Mesothelial cell of epicardium (in vitro differentiated cells): ENCODE measurements at regions not wholly inside any gene's neighbourhood (a gene's known extent, or its start where the extent isn't known, plus 50 kb on each side); places are given as distances from the start of the nearest gene placed in this dataset.

ENCODE experiments used
- DNase-seq, 2 experiments: peaks; one replicate each; pipeline ENCODE4 v3.0.0; 2021; ENCODE audit warnings: low spot score in 2 of 2; ENCODE audit not compliant: unreplicated experiment in 2 of 2
- H3K27ac Mint-ChIP-seq: 2 replicates; pipeline ENCODE4 v1.8.0; 2021; ENCODE audit warnings: mixed read lengths
- H3K27me3 Mint-ChIP-seq: 2 replicates; pipeline ENCODE4 v1.8.0; 2021; ENCODE audit warnings: low read depth, mixed read lengths
- H3K36me3 Mint-ChIP-seq: 2 replicates; pipeline ENCODE4 v1.8.0; 2021; ENCODE audit warnings: mixed read lengths
- H3K4me1 Mint-ChIP-seq: 2 replicates; pipeline ENCODE4 v1.8.0; 2021; ENCODE audit warnings: mixed read lengths
- H3K4me3 Mint-ChIP-seq: 2 replicates; pipeline ENCODE4 v1.8.0; 2021; ENCODE audit warnings: mild to moderate bottlenecking, moderate library complexity, mixed read lengths
- H3K9me3 Mint-ChIP-seq: 2 replicates; pipeline ENCODE4 v1.8.0; 2021; ENCODE audit warnings: mixed read lengths
- CTCF ChIP-seq: fragments of 200-600 bp; sonication (generic); IDR thresholded peaks from one replicate; pipeline ENCODE4 v1.5.0; 2021; ENCODE audit warnings: antibody characterized with exemption; ENCODE audit not compliant: unreplicated experiment

GRCh38 chr11:11764423-11764803, 77.4 kb upstream of the USP47 start:
- TF ChIP-seq CTCF, result no peak
- H3K4me3 Mint-ChIP-seq, result no peak overlapping the region
- H3K4me1 Mint-ChIP-seq, result no peaks in the 10 kb centered on the region
- H3K9me3 Mint-ChIP-seq, result peaks cover 9% of the 10 kb centered on the region
- H3K27me3 Mint-ChIP-seq, result peaks cover 82% of the 10 kb centered on the region
- DNase-seq, result no peak
- H3K27ac Mint-ChIP-seq, result no peak overlapping the region
- no peaks in the 10 kb centered on the region for H3K36me3 Mint-ChIP-seq

GRCh38 chr11:11763796-11764422, 77.9 kb upstream of the USP47 start:
- H3K4me3 Mint-ChIP-seq, result no peak overlapping the region
- H3K27ac Mint-ChIP-seq, result no peak overlapping the region
- H3K36me3 Mint-ChIP-seq, result no peaks in the 10 kb centered on the region
- TF ChIP-seq CTCF, result no peak
- peaks cover 82% of the 10 kb centered on the region for H3K27me3 Mint-ChIP-seq
- no peak for DNase-seq
- no peaks in the 10 kb centered on the region for H3K4me1 Mint-ChIP-seq
- H3K9me3 Mint-ChIP-seq, result peaks cover 9% of the 10 kb centered on the region

- no peak for TF ChIP-seq CTCF
- H3K27me3 Mint-ChIP-seq, result peaks cover 81% of the 10 kb centered on the region
- no peaks in the 10 kb centered on the region for H3K9me3 Mint-ChIP-seq
- H3K27ac Mint-ChIP-seq, result no peak overlapping the region
- H3K4me1 Mint-ChIP-seq, result no peaks in the 10 kb centered on the region
- H3K36me3 Mint-ChIP-seq, result no peaks in the 10 kb centered on the region
- H3K4me3 Mint-ChIP-seq, result no peak overlapping the region
- DNase-seq, result no peak
Measured at GRCh38 chr11:11760838-11761237, 80.9 kb upstream of the USP47 start.

- TF ChIP-seq CTCF, result no peak
- H3K9me3 Mint-ChIP-seq, result no peaks in the 10 kb centered on the region
- DNase-seq, result no peak
- peaks cover 86% of the 10 kb centered on the region for H3K27me3 Mint-ChIP-seq
- no peak overlapping the region for H3K27ac Mint-ChIP-seq
- H3K4me3 Mint-ChIP-seq, result no peak overlapping the region
- H3K4me1 Mint-ChIP-seq, result no peaks in the 10 kb centered on the region
- no peaks in the 10 kb centered on the region for H3K36me3 Mint-ChIP-seq
Measured at GRCh38 chr11:11758603-11759196, 83.1 kb upstream of the USP47 start.

GRCh38 chr11:11757909-11758308, 83.9 kb upstream of the USP47 start:
- Mint-ChIP-seq H3K36me3 (no peaks in the 10 kb centered on the region), H3K27me3 (peaks cover 88% of the 10 kb centered on the region), H3K4me3 (no peak overlapping the region), H3K9me3 (no peaks in the 10 kb centered on the region), H3K4me1 (no peaks in the 10 kb centered on the region), H3K27ac (no peak overlapping the region)
- DNase-seq, result no peak
- TF ChIP-seq CTCF, result no peak

- TF ChIP-seq CTCF, result no peak
- H3K4me1 Mint-ChIP-seq, result no peaks in the 10 kb centered on the region
- DNase-seq, result no peak
- no peak overlapping the region for H3K27ac Mint-ChIP-seq
- no peak overlapping the region for H3K4me3 Mint-ChIP-seq
- H3K9me3 Mint-ChIP-seq, result no peaks in the 10 kb centered on the region
- H3K27me3 Mint-ChIP-seq, result peaks cover 89% of the 10 kb centered on the region
- H3K36me3 Mint-ChIP-seq, result no peaks in the 10 kb centered on the region
Measured at GRCh38 chr11:11756718-11757117, 85.1 kb upstream of the USP47 start.
